ENCODE measurements at regions not wholly inside any gene's neighbourhood (a gene's known extent, or its start where the extent isn't known, plus 50 kb on each side); places are given as distances from the start of the nearest gene placed in this dataset.

DNA sequence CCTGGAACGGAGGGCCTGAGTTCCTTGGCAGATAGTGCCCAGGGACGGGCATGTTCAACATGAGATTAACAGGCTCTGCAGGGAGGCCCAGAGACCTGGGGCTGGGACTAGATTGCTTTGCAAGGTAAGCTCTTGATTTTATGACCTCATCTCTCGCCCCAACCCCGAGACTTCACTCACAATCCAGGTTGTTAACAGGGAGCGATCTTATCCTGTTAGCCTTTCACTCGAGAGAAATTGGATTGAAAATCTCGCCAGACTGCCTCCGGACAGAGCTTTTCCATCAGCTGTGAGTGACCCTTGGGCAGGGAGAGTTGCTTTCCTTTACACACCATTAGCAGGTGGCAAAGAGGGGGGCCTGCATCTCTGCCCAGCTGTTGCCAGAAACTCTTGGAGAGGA lies 521.7 kb upstream of the EEF2KMT start:
- TF ChIP-seq CTCF (IDR thresholded peaks at IDR 0.05; ENCODE audit: low read depth, low read length) (no peak), EZH2phosphoT487 (IDR thresholded peaks at IDR 0.05; ENCODE audit: low read depth) (no peak)
